Cardiac muscle cell (in vitro differentiated cells and primary cell): ENCODE measurements at regions not wholly inside any gene's neighbourhood (a gene's known extent, or its start where the extent isn't known, plus 50 kb on each side); places are given as distances from the start of the nearest gene placed in this dataset.

ENCODE experiments used
- DNase-seq, 2 donors: peaks; one replicate each; pipeline versions ENCODE4 v3.0.0 to v3.0.0-alpha.2; 2010 to 2017; ENCODE audit warnings: low read depth in 1 of 2, low spot score in 1 of 2
- H3K27ac ChIP-seq: fragments of 200-600 bp; sonication (generic); 2 replicates; pipeline ENCODE4 v1.5.1; 2016
- H3K27me3 ChIP-seq: fragments of 200-600 bp; sonication (generic); 2 replicates; pipeline ENCODE4 v1.6.0; 2016; ENCODE audit warnings: control low read depth
- H3K36me3 ChIP-seq: fragments of 200-600 bp; sonication (generic); 2 replicates; pipeline ENCODE4 v1.5.1; 2016; ENCODE audit warnings: control low read depth
- H3K4me1 ChIP-seq: fragments of 200-600 bp; sonication (generic); 2 replicates; pipeline ENCODE4 v1.8.1; 2017; ENCODE audit warnings: low read depth, mild to moderate bottlenecking, mixed run types
- H3K4me3 ChIP-seq: fragments of 200-600 bp; sonication (generic); 2 replicates; pipeline ENCODE4 v1.5.1; 2016; ENCODE audit warnings: mild to moderate bottlenecking
- H3K9me3 ChIP-seq: fragments of 200-600 bp; sonication (generic); 2 replicates; pipeline ENCODE4 v1.5.1; 2017; ENCODE audit warnings: low read depth, mild to moderate bottlenecking, control low read depth
- CTCF ChIP-seq: IDR thresholded peaks from 2 replicates; pipeline ENCODE4 v1.5.1; 2012; ENCODE audit warnings: low read depth, mild to moderate bottlenecking, low read length

GRCh38 chr13:88125055-88125454, 453.9 kb downstream of the SLITRK5 start:
- H3K9me3 ChIP-seq, result no peaks in the 10 kb centered on the region
- no peak for TF ChIP-seq CTCF
- no peaks in the 10 kb centered on the region for H3K36me3 ChIP-seq
- no peaks in the 10 kb centered on the region for H3K4me1 ChIP-seq
- DNase-seq, result no peak
- no peak overlapping the region for H3K27ac ChIP-seq
- H3K27me3 ChIP-seq, result no peaks in the 10 kb centered on the region
- H3K4me3 ChIP-seq, result no peak overlapping the region

- Histone ChIP-seq H3K4me1 (no peaks in the 10 kb centered on the region), H3K9me3 (no peaks in the 10 kb centered on the region), H3K36me3 (no peaks in the 10 kb centered on the region), H3K27ac (no peak overlapping the region), H3K27me3 (no peaks in the 10 kb centered on the region), H3K4me3 (no peak overlapping the region)
- no peak for DNase-seq
- TF ChIP-seq CTCF, result no peak
Observed at GRCh38 chr13:88136098-88136790, 465.1 kb downstream of the SLITRK5 start.

GRCh38 chr13:88142653-88143052, 471.5 kb downstream of the SLITRK5 start:
- no peaks in the 10 kb centered on the region for H3K36me3 ChIP-seq
- H3K4me3 ChIP-seq, result no peak overlapping the region
- no peak for TF ChIP-seq CTCF
- H3K27ac ChIP-seq, result no peak overlapping the region
- H3K4me1 ChIP-seq, result no peaks in the 10 kb centered on the region
- H3K27me3 ChIP-seq, result no peaks in the 10 kb centered on the region
- H3K9me3 ChIP-seq, result no peaks in the 10 kb centered on the region
- no peak for DNase-seq

- Histone ChIP-seq H3K9me3 (no peaks in the 10 kb centered on the region), H3K27me3 (no peaks in the 10 kb centered on the region), H3K27ac (no peak overlapping the region), H3K4me3 (no peak overlapping the region), H3K4me1 (no peaks in the 10 kb centered on the region), H3K36me3 (no peaks in the 10 kb centered on the region)
- DNase-seq, result no peak
- TF ChIP-seq CTCF, result no peak
Observed at GRCh38 chr13:88144580-88144979, 473.4 kb downstream of the SLITRK5 start.

- no peaks in the 10 kb centered on the region for H3K27me3 ChIP-seq
- no peak for DNase-seq
- TF ChIP-seq CTCF, result no peak
- no peaks in the 10 kb centered on the region for H3K4me1 ChIP-seq
- H3K4me3 ChIP-seq, result no peak overlapping the region
- no peaks in the 10 kb centered on the region for H3K36me3 ChIP-seq
- H3K9me3 ChIP-seq, result no peaks in the 10 kb centered on the region
- H3K27ac ChIP-seq, result no peak overlapping the region
Observed at GRCh38 chr13:88153353-88153752, 482.2 kb downstream of the SLITRK5 start.
